Stimulated activated naive CD4-positive, alpha-beta T cell (primary cell): ENCODE measurements at regions not wholly inside any gene's neighbourhood (a gene's known extent, or its start where the extent isn't known, plus 50 kb on each side); places are given as distances from the start of the nearest gene placed in this dataset.

ENCODE experiments used
- DNase-seq, 6 experiments: peaks; one replicate each; lab custom pipeline; 2025; lab: John Stamatoyannopoulos, UW

DNA sequence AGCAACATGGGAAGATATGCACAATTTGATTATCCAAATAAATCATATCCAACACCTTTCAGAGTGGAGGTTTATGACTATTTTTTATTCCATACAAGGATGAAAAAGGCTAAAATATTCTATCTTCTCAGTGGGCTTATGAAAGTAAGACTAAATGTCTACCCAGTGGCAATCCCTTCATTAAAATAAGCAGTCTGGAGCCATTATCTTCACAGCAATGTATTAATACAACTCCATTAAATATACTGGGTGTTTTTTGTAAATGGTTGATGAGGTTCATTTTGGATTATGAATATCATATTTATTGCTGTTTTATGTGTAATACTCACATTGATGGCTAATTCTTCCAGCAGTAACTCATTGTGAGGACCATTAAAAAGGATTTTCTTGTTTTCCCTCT is 352.7 kb upstream of the SOX11 start:
- DNase-seq = no peak

DNA sequence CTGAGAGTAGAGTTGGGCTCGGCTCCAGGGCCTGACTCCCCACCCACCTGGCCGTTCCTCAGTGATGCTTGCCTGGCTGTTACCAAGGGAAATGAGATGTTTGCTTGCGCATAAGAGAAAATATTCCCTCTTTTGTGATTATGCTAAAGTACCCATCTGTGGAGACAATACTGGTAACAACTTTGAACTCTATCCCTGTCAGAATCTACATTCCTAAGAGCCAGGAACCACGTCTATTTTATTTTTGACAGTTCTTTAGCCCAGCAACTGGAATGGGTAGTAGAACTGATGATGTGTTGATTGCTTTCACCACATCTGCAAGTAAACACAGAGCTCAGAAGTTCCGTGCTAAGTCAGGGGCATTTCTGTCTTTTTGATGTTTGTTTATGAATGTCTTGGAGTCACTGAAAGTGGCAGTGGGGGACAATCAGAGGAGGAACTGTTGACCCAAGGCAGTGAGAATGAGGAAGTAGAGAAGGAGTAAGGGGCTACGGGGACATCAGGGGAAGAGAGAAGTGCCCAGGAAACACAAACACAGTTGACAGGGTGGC is 348.3 kb upstream of the SOX11 start:
- no peak for DNase-seq

DNA sequence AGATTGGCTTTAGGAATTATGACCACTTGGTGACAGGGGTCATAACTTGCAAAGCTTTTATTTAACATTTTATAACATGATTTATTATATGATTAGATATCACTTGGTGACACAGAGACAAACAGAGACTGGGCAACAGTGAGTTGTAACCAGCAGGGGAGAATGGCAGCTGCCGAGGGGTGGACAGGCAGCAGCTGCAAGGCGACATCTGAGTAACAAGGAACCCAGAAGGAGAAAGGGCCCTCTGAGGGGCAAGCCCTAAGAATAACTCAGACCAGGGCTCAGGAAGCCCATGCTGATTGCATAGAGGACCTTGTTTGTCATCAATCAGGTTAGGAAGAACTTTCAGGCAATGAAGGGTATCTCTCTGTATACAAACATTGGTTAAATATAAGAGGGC is 339.9 kb upstream of the SOX11 start:
- DNase-seq = no peak

DNA sequence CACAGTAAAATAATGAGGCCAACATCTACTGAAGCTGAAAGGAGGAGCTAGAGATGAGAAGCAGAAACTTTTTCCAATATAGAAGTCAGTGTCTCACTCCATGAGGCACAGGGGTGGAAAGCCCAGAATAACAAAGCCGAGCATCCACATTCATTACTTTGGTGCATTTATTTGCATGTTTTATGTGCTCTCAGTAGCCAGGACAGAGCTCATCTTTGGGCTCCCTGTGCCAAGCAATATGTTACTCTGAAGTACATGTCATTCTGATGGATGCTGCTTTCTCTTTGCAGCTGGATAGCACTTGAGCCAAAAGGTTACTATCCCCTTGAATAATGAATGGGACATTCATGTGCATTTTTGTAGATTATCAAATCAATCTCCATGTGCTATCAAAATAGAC is 338.6 kb upstream of the SOX11 start:
- no peak for DNase-seq

DNA sequence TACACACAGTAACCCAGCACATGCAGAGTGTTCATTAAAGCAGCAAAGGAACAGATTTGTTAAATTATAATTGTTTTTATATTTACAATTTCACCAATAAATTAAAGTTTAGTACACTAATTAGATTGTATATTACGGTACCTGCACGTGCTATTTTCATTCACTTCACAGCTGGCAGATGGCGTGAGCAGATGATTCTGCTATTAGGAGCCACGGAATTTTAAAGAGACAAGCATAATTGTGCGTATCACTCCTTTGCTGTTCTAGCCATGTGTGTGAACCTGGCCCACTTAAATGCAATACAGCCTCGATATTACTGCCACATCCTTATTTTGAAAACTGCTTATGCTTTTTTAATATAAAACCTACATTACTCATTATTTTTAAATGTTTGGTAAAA is 332.8 kb upstream of the SOX11 start:
- DNase-seq = no peak

DNA sequence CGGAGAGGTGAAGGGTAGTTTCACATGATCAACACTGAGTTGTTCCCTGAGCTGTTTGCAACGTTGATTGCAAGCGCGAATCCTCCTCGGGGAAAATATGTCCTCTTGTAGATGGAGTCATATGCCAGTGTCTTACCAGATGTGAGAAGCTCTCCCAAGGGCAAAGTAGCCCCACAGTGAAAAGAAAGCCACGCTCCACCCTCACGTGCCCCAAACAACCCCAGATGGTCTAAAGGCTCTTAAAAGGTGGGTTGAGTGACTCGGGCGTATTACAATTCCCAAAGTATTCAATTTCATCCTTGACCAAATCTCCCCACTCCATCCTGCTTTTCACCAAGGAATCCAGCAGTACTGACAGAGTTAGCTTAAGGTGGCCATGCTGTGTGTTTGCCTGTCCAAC is 332.1 kb upstream of the SOX11 start:
- no peak for DNase-seq

DNA sequence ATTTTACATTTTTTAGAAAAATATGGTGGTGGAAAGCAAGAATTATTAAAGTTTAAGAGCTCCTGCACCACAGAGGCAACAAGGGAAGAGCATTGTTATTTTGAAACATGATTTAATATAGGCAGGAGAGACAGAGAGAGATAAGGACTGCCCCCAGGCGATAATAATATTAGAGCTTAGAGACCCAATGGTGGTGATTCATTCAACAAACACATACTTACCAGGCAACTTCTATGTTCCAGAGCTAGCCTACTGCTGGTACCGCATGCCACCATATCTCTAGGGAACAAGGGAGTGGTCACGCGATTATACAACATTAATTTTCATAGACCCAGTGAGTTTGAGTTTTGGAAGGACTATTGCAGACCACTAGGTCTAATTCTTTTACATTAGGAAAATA is 327.8 kb upstream of the SOX11 start:
- no peak for DNase-seq

DNA sequence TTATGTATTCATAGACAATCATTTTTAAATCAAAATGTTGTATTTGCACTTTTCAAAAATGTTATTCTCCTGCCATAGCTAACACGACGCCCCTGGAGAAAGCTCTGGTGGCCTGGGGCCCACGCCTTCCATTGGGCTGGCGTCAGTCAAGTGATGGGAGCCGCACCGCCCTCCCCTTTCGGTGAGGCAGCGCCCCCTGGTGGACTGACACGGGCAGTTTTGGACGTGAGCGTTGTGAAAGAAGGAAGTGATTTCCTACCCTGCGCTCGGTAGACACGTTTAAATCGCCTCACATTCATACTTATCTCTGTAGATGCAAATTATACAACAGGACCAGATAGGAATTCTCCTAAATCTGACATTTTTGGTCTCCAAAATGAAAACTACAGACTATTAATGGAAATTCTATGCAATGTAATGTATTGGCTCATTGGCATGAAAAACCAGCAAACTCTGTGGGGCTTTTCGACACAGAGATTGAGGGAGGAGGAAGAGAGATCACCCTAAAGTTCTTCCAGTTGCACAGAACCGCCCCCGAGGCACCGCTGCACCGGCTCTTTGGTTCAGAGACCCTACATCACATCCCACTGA is 326.2 kb upstream of the SOX11 start:
- no peak for DNase-seq

DNA sequence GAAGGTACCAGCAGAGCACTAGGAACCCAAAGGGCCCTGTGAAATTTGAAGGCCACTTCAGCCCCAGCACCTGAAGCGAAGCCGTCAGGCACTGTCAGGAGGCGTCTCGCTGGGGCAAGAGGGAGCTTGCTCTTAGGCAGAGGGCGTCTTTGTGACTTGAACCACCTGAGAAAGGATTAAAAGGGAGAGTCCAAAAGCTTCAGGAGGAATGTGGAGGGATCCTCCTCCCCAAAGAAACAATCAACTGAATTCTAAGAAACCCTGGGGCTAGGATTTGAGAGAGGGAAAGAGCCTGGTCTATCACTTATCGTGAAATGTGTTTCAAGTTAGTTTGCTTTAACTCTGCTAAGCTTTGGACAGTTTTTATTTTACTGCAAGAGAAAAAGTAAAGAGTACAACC is 324.9 kb upstream of the SOX11 start:
- DNase-seq = no peak

DNA sequence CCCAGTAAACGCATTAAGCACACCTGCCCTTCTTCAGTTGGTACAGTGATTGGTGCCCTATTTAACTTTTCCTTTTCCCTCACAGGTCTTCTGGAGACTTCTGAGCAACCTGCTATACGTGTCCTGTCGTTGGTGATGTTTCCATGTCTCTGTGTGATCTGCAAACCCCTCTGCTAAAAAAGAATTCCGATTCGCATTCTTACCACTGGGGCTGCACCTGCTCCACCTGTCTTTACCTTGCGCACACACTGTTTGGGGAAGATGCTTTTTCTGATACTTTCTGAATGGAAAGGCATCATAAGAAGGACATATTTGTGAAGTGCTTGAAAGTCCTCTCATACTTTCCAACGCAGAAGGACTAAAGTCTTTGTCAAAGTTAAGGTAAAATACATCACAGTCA is 323.9 kb upstream of the SOX11 start:
- no peak for DNase-seq

DNA sequence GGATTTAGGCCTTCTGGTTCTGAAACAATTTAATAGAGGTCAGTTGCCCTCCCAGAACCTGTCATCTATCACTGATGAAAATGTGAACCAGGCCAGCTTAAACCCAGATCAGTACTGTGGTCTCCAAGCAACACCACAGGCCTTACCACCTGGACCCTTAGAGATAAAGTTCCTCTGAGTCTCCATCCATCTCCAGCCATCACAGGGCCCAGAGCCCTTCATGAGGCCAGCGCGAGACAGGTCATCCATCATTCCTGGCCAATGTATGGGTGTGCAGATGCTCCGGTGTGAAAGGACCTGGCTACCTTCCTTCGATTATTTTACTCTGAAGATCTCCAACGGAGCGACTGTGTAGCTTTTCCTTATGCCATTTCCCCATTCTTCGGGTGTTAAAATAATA is 322.7 kb upstream of the SOX11 start:
- DNase-seq = no peak

DNA sequence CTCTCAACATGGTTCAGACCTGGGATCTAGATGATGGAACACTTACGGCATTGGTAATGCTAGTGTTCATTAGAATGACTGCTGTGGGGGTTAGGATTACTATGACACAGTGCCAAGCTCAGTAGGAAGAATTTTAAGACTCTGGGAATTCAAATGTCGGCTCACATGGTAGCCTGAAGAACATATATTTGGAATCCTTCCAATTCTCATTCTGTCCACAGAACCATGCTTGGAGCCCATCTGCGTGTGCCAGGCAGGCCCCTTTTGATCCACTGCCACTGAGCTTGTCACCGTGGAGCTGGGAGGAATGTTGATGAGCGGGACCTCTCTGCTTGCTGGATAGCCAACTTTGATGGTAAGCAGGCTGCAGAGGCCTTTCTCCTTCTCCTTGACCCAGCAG is 322.0 kb upstream of the SOX11 start:
- no peak for DNase-seq

DNA sequence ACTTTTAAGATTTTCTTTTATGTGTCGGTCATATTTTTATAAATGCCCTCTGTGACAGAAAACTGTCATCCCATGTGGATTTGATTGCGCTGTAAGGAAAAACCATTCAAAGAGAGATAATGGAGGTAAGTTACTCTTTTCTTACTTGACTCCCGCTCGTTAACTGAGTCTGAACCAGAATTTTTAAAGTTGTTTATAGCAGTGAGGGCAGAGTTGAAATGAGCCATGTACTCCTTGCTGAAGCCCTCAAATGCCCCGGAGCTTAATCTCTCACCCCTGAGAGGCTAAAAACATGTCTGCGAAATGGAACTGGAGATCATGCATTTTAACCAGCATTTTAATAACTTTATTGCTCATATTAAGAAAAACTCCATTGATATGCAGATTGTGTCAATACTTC is 320.0 kb upstream of the SOX11 start:
- no peak for DNase-seq

DNA sequence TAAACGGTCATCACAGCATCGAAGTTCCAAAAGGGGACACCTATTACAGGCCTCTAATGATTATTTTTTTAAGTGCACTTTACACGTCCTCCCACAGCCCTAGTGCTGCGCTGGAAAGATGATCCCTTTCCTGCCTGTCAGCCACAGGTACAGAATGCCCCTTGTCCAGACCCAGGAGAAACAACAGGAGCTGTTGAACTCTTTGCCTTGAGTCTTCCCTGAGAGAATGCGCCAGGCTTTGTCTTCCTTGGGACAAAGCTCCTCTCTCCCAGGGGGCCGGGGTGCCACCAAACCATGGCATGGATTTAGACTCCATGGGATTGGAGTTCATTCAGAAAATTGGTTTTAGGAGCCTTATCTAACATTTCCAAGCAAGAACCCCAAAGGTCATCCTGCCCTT is 319.0 kb upstream of the SOX11 start:
- DNase-seq = no peak

DNA sequence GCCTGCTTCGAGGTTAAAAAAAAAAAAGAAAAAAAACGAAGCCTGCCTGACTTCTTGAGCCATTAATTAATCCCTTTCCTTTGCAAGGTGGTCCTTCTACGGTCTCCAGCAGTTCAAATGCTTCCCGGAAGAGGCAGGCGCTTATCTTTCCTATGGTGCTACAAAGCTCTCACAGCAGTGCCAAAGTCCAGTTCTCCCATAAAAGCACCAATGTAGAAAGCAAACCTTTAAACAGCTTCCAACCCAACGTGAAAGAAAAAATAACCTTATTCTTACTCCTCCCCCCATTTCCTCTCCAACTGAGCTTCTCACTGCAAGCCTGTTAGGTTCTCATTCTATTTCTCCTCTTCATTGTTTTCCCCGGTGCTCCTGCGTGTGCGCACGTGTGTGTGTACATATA is 317.4 kb upstream of the SOX11 start:
- no peak for DNase-seq

DNA sequence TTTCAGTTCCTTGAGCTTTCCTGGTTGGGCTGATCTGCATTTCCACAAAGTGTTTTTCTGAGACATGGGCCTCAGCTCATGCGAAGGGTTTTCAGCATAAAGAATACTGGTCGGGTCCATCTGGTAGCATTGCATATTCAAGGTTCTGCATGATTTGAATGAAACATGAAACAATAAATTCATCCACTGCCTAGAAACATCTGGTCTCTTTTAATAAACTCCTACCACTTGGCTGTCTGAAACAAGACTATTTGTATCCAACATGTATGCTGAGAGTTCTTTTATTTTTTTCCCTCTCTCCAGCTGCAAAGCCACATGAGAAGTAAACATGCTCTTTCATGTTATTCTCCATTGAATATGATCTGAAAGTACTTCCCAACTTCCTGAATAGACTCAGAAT is 314.9 kb upstream of the SOX11 start:
- no peak for DNase-seq

DNA sequence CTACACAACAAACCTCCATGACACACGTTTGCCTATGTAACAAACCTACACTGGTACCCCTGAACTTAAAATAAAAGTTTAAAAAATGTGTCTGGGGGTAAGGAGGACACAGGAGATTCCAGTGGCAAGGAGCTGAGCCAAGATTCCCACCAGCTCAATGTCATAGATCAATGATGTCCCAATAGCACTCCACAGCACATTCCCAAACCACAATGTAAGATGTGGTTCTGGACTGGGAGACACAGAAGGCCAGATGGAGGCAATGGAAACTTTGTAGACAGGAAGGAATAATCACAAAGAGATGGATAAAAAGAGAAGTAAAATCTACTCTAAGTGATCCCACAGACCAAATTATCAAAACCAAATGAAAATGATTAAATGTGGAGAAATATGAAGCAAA is 312.4 kb upstream of the SOX11 start:
- DNase-seq = no peak

DNA sequence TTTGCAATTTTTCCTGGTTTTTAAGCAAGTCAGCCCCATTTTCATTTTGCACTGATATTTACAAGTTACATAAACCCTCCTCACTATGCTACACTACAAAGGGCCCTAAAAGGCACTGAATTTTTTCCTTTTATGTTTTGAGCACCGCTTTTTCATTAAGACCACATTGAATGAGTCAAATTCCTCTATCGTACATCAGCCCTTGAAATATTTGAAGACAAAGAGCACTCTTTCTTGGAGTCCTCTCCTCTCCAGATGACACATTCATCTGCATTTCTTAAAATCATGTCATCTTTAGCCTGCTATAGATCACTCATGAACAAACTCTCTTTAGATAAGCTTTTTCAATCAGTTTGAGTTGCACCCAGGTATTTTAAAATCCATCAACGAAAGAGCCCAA is 306.6 kb upstream of the SOX11 start:
- no peak for DNase-seq

DNA sequence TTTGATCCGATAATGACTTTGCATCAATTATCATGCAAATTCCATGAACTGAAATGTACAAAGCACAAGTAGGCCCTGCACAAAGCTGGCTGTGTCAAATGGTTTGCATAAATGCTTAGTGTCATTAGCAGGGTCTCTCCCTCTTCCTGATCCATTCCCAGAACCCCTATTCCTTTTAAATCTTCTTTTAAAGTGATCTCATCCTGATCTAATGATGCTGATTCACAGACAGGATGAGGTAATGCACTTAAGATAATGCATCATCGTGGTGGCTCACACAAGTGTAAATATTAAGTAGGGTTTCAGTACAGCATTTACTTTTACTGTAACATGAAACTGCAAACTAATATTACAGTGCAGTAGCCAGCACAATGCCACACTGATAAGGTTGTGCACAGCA is 304.8 kb upstream of the SOX11 start:
- no peak for DNase-seq

DNA sequence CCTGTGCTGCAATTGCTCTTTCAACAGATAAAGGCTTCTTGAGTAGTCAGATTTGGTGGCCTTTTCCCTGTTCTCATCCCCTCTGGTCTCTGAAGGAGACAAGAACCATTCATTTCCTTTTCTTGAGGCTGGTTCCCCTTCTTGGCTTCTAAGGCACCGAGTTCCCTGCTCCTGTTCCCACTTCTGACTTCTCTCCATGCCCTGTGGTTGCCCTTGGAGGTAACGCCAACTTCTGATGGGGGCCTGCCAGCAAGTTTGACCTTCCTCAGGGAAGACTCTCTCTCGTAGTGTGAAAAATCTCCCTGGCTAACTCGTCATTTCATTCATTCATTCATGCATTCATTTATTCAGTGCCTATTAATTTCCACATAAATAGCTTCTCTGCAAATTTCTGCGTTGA is 302.4 kb upstream of the SOX11 start:
- DNase-seq = no peak

DNA sequence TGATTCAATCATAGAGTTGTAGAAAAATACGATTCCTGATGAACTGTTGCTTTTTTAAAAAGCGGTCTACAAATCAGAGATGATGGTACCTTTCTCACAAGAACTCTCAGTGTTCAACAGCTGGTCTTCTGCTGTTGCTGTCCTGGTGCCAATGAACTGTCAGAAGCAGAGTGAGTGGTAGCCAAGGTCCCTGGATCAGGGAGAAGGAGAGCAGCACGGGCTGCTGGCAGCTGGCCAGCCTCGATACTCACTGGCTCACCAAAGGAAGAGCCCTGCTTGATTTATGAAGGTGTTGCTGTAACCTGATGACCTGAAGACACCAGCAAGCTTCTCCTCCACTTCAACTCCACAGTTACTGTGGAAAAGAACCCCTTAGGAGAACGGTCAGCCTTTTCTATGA is 300.8 kb upstream of the SOX11 start:
- no peak for DNase-seq

DNA sequence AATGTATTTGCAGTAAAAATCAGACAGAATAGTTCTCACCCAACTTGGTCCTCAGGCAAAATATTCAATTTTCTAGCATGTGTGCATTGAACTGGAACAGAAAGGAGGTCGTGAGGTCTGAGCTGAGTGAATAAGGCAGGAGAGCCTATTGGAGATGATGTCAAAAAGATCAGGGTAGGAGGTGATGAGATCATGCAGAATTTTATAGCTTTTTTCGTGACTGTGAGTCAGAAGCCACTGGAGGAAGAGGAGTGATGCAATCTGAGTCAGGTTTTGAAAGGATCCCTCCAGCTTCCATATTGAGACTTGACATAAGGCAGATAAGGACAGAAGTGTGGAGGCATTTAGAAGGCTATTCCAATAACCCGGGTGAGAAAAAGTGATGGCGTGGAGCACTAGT is 299.5 kb upstream of the SOX11 start:
- no peak for DNase-seq

DNA sequence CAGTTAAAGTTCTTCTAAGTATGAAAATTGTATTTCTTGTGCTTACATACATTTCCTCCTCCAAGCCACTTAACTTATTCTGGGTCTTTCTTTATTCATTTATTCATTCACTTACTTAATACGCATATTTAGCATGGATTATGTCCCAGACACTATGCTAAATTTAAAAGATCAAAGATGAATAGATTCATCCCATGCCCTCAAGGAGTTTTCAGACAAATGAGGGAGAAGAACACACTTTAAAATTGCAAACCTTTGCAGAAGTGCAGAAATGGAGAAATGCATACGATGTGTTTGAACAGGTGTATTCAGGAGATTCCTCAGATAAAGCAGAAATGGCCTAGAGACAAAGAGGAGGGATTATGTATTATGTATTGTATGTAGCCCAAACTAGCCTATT is 298.7 kb upstream of the SOX11 start:
- no peak for DNase-seq

DNA sequence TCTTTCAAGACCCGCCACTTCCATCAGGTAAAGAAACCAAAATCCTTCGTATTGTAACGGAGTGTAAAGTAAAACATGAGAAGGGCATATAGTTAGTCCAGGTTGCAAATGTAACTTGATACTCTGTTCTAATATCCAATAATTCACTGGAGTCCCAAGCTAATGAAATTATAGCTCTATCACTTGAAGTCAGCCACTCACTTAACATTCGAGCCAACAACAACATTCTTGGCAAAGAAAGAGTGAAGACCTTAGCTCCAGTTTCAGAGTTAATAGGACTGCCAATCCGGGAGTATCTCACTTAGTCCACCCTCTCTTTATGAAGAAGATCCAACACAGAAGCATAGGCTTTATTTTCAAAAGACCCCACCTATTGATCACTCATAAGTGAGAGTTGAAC is 298.0 kb upstream of the SOX11 start:
- DNase-seq = no peak
